ENCODE measurements at regions not wholly inside any gene's neighbourhood (a gene's known extent, or its start where the extent isn't known, plus 50 kb on each side); places are given as distances from the start of the nearest gene placed in this dataset.

- DNase-seq (ENCODE audit: low spot score) = no peak
Measured at GRCh38 chr16:55042556-55043432, 112.1 kb downstream of the IRX5 start.

GRCh38 chr16:55043499-55043898, 112.8 kb downstream of the IRX5 start:
- DNase-seq (ENCODE audit: low spot score) = no peak

GRCh38 chr16:55044201-55044975, 113.7 kb downstream of the IRX5 start:
- DNase-seq (ENCODE audit: low spot score) = no peak

- DNase-seq (ENCODE audit: low spot score) = no peak
Measured at GRCh38 chr16:55045329-55045728, 114.7 kb downstream of the IRX5 start.

- no peak for DNase-seq (ENCODE audit: low spot score)
Measured at GRCh38 chr16:55045756-55046460, 115.2 kb downstream of the IRX5 start.

GRCh38 chr16:55046513-55046912, 115.8 kb downstream of the IRX5 start:
- no peak for DNase-seq (ENCODE audit: low spot score)

GRCh38 chr16:55046916-55047315, 116.3 kb downstream of the IRX5 start:
- DNase-seq (ENCODE audit: low spot score) = no peak

- DNase-seq (ENCODE audit: low spot score) = no peak
Measured at GRCh38 chr16:55047331-55047730, 116.7 kb downstream of the IRX5 start.

GRCh38 chr16:55047903-55048497, 117.3 kb downstream of the IRX5 start:
- DNase-seq (ENCODE audit: low spot score) = no peak

GRCh38 chr16:55048745-55049144, 118.1 kb downstream of the IRX5 start:
- DNase-seq (ENCODE audit: low spot score) = no peak

- no peak for DNase-seq (ENCODE audit: low spot score)
Measured at GRCh38 chr16:55051571-55052347, 121.1 kb downstream of the IRX5 start.

GRCh38 chr16:55052348-55052734, 121.7 kb downstream of the IRX5 start:
- no peak for DNase-seq (ENCODE audit: low spot score)

GRCh38 chr16:55052741-55053415, 122.2 kb downstream of the IRX5 start:
- no peak for DNase-seq (ENCODE audit: low spot score)

GRCh38 chr16:55055262-55055661, 124.6 kb downstream of the IRX5 start:
- DNase-seq (ENCODE audit: low spot score) = no peak

- DNase-seq (ENCODE audit: low spot score) = peak; percentile 36
Measured at GRCh38 chr16:55056585-55057401, 126.1 kb downstream of the IRX5 start.

GRCh38 chr16:55057866-55058265, 127.2 kb downstream of the IRX5 start:
- DNase-seq (ENCODE audit: low spot score) = no peak

- no peak for DNase-seq (ENCODE audit: low spot score)
Measured at GRCh38 chr16:55058576-55058975, 127.9 kb downstream of the IRX5 start.

GRCh38 chr16:55059146-55059545, 128.5 kb downstream of the IRX5 start:
- no peak for DNase-seq (ENCODE audit: low spot score)

GRCh38 chr16:55061126-55061525, 130.5 kb downstream of the IRX5 start:
- DNase-seq (ENCODE audit: low spot score) = no peak

- DNase-seq (ENCODE audit: low spot score) = peak; percentile 21
Measured at GRCh38 chr16:55062442-55062841, 131.8 kb downstream of the IRX5 start.

All from GM03348 (cell line).